ENCODE measurements at regions not wholly inside any gene's neighbourhood (a gene's known extent, or its start where the extent isn't known, plus 50 kb on each side); places are given as distances from the start of the nearest gene placed in this dataset.
"Not testable (repeated sequence)": the region's sequence is repeated elsewhere in the genome, so short reads cannot be mapped to it uniquely, and the experiment has no call there.

GRCh38 chr6:112478036-112478435 lies 130.9 kb downstream of the RFPL4B start:
- Histone ChIP-seq H3K9me3 (no peaks in the 10 kb centered on the region), H3K36me3 (no peaks in the 10 kb centered on the region), H3K4me3 (no peak overlapping the region), H3K27ac (no peak overlapping the region), H3K4me1 (no peaks in the 10 kb centered on the region), H3K27me3 (no peaks in the 10 kb centered on the region)
- ATAC-seq (ENCODE audit: low FRiP score in 2 of 2) (no peak), DNase-seq (no peak)
- WGBS, 2 donors, result 34 to 52% methylated on average over 2 of the region's 2 CpGs
- TF ChIP-seq POLR2AphosphoS5 (IDR thresholded peaks at IDR 0.05) (no peak), CTCF (IDR thresholded peaks at IDR 0.05) (no peak), EP300 (IDR thresholded peaks at IDR 0.05) (no peak), POLR2A (IDR thresholded peaks at IDR 0.05) (no peak)

DNA sequence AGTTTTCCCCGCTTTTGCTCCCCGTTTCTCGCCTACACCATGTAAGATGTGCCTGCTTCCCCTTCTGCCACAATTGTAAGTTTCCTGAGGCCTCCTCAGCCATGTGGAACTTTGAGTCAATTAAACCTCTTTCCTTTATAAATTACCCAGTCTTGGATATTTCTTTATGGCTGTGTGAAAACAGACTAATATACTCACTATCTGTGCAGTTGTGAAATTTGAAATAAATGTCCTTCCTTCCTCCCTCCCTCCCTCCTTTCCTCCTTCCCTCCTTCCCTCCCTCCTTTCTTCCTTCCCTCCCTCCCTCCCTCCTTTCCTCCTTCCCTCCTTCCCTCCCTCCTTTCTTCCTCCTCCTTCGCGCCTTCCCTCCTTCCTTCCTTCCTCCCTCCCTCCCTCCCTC lies 132.8 kb downstream of the RFPL4B start:
- DNase-seq; H3K4me3 ChIP-seq; H3K4me1 ChIP-seq; H3K27me3 ChIP-seq; H3K9me3 ChIP-seq; H3K27ac ChIP-seq; H3K36me3 ChIP-seq; ATAC-seq (ENCODE audit: low FRiP score in 2 of 2): not testable (repeated sequence)
- 82 to 87% methylated on average over 5 of the region's 5 CpGs for WGBS, 2 donors

DNA sequence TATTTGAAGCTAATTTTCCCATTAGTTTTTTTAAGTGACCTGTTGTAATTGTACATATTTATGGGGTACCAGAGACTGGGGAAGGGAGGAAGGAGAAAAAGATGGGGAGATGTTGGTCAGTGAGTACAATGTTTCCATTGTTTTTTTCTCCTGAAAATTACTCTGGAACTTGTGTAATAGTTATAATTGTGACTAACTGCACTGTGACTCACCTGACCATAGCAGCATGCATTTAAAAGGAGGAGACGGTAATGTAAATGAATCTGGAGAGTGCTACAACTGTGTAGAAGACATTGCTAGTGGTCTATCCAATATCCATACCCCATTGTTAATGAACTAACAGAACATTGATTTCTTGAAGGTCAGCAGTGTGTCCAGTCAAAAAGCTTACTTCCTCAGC lies 133.4 kb downstream of the RFPL4B start:
- Histone ChIP-seq H3K36me3 (no peaks in the 10 kb centered on the region), H3K27ac (no peak overlapping the region), H3K9me3 (no peaks in the 10 kb centered on the region), H3K27me3 (no peaks in the 10 kb centered on the region), H3K4me3 (no peak overlapping the region), H3K4me1 (no peaks in the 10 kb centered on the region)
- 94 to 95% methylated on average over 1 of the region's 1 CpG for WGBS, 2 donors
- TF ChIP-seq CTCF (IDR thresholded peaks at IDR 0.05) (no peak), POLR2AphosphoS5 (IDR thresholded peaks at IDR 0.05) (no peak), EP300 (IDR thresholded peaks at IDR 0.05) (no peak), POLR2A (IDR thresholded peaks at IDR 0.05) (no peak)
- no peak for ATAC-seq (ENCODE audit: low FRiP score in 2 of 2)
- no peak for DNase-seq

GRCh38 chr6:112481211-112481610 lies 134.1 kb downstream of the RFPL4B start:
- no peak for ATAC-seq (ENCODE audit: low FRiP score in 2 of 2)
- TF ChIP-seq EP300 (IDR thresholded peaks at IDR 0.05), result no peak
- no peak for TF ChIP-seq POLR2A (IDR thresholded peaks at IDR 0.05)
- no peak for TF ChIP-seq POLR2AphosphoS5 (IDR thresholded peaks at IDR 0.05)
- no peak for TF ChIP-seq CTCF (IDR thresholded peaks at IDR 0.05)
- no peak overlapping the region for H3K27ac ChIP-seq
- no peaks in the 10 kb centered on the region for H3K4me1 ChIP-seq
- no peaks in the 10 kb centered on the region for H3K27me3 ChIP-seq
- 86 to 89% methylated on average over 2 of the region's 2 CpGs for WGBS, 2 donors
- DNase-seq, result no peak
- H3K9me3 ChIP-seq, result no peaks in the 10 kb centered on the region
- H3K36me3 ChIP-seq, result no peaks in the 10 kb centered on the region
- no peak overlapping the region for H3K4me3 ChIP-seq

DNA sequence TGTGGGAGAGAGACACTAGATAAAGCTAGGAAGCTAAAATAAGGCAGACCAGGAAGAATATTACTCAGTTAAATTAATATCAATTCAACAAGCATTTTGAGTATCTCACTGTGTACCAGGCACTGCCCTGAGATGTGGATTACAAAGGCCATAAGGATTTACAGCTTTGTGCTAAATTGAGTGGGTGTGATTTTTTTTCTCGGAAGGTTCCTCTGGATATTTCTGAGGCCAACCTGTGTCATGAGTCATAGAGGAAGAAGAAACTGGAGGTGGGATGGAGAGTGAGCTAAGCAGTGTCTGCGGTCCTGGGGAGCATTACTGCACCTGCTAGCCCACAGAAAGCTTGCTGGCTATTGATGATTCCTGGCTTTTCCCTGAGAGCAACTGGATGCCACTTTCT lies 135.2 kb downstream of the RFPL4B start:
- H3K27me3 ChIP-seq, result no peaks in the 10 kb centered on the region
- no peaks in the 10 kb centered on the region for H3K4me1 ChIP-seq
- TF ChIP-seq EP300 (IDR thresholded peaks at IDR 0.05) (no peak), POLR2AphosphoS5 (IDR thresholded peaks at IDR 0.05) (no peak), CTCF (IDR thresholded peaks at IDR 0.05) (no peak), POLR2A (IDR thresholded peaks at IDR 0.05) (no peak)
- WGBS, 2 donors, result 87 to 92% methylated on average over 2 of the region's 2 CpGs
- no peak overlapping the region for H3K4me3 ChIP-seq
- H3K27ac ChIP-seq, result no peak overlapping the region
- no peak for DNase-seq
- H3K9me3 ChIP-seq, result no peaks in the 10 kb centered on the region
- ATAC-seq (ENCODE audit: low FRiP score in 2 of 2), result no peak
- no peaks in the 10 kb centered on the region for H3K36me3 ChIP-seq
